Testis (tissue), 2 donors: ENCODE measurements at regions not wholly inside any gene's neighbourhood (a gene's known extent, or its start where the extent isn't known, plus 50 kb on each side); places are given as distances from the start of the nearest gene placed in this dataset.

Source experiments
- POLR2A ChIP-seq: fragments of 450-650 bp; IDR thresholded peaks from one replicate; pipeline ENCODE4 v1.6.1; 2017; ENCODE audit warnings: antibody characterized with exemption, mild to moderate bottlenecking, moderate library complexity
- TF ChIP-seq, protein P1 (sequence below), 3 experiments: fragments of 450-650 bp in 2 of 3; fragments of 200-600 bp in 1 of 3; sonication (generic) in 1 of 3; IDR thresholded peaks; one replicate each; pipeline ENCODE4 v1.5.1; 2016 to 2019; ENCODE audit warnings: antibody characterized with exemption in 3 of 3, mild to moderate bottlenecking in 2 of 3, moderate library complexity in 1 of 3

GRCh38 chr9:106468431-106468830 lies 394.5 kb upstream of the ZNF462 start:
- TF ChIP-seq, protein P1, sequence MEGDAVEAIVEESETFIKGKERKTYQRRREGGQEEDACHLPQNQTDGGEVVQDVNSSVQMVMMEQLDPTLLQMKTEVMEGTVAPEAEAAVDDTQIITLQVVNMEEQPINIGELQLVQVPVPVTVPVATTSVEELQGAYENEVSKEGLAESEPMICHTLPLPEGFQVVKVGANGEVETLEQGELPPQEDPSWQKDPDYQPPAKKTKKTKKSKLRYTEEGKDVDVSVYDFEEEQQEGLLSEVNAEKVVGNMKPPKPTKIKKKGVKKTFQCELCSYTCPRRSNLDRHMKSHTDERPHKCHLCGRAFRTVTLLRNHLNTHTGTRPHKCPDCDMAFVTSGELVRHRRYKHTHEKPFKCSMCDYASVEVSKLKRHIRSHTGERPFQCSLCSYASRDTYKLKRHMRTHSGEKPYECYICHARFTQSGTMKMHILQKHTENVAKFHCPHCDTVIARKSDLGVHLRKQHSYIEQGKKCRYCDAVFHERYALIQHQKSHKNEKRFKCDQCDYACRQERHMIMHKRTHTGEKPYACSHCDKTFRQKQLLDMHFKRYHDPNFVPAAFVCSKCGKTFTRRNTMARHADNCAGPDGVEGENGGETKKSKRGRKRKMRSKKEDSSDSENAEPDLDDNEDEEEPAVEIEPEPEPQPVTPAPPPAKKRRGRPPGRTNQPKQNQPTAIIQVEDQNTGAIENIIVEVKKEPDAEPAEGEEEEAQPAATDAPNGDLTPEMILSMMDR (IDR thresholded peaks at IDR 0.05) = no peak
- TF ChIP-seq POLR2A = no peak
